ENCODE measurements at regions not wholly inside any gene's neighbourhood (a gene's known extent, or its start where the extent isn't known, plus 50 kb on each side); places are given as distances from the start of the nearest gene placed in this dataset.

DNA sequence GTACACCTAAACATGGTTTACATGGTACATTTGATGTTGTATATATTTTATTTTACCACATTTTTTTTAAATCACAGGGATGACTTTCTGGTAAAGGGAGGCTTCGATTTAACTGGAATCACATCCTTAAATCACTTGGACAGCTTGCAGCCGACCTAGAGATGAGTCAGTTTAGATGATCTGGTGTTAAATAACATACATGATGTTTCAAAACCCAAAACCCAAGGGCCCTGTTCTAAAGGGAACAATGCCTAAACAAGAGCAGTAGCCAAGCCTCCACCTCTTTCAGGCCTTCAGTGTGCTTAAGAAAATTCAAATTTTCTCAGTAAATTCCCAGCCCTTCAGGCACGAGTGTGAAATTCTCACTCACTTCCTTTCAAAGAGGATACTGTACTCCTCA, 108.8 kb downstream of the WT1 start:
- TF ChIP-seq, protein P1, sequence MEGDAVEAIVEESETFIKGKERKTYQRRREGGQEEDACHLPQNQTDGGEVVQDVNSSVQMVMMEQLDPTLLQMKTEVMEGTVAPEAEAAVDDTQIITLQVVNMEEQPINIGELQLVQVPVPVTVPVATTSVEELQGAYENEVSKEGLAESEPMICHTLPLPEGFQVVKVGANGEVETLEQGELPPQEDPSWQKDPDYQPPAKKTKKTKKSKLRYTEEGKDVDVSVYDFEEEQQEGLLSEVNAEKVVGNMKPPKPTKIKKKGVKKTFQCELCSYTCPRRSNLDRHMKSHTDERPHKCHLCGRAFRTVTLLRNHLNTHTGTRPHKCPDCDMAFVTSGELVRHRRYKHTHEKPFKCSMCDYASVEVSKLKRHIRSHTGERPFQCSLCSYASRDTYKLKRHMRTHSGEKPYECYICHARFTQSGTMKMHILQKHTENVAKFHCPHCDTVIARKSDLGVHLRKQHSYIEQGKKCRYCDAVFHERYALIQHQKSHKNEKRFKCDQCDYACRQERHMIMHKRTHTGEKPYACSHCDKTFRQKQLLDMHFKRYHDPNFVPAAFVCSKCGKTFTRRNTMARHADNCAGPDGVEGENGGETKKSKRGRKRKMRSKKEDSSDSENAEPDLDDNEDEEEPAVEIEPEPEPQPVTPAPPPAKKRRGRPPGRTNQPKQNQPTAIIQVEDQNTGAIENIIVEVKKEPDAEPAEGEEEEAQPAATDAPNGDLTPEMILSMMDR (IDR thresholded peaks at IDR 0.05; ENCODE audit: low read depth, low read length), result no peak

DNA sequence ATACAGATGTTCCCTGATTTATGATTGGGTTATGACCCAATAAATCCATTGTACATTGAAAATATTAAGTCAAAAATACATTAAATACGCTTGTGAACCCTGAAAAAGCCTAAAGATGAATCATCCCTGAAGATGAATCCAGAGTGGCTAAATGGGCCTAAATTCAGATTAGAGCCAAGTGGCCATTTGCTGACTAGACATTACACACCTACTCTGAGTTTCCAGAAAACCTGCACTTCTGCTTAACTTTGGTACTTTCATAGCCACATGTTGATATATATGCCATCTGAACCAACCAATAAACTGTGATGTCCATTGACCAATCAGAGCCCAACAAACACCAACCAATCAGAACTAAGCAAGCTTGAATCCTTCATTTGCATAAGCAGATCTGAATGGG, 106.9 kb downstream of the WT1 start:
- Histone ChIP-seq H3K36me3 (no peaks in the 10 kb centered on the region), H3K4me1 (no peaks in the 10 kb centered on the region), H3K4me3 (ENCODE audit: low read depth, low read length) (no peak overlapping the region), H3K9me3 (no peaks in the 10 kb centered on the region), H3K27me3 (no peaks in the 10 kb centered on the region)
- TF ChIP-seq, protein P1 (IDR thresholded peaks at IDR 0.05; ENCODE audit: low read depth, low read length), result no peak
- DNase-seq, result no peak

More for the DNA sequence above, 108.8 kb downstream of the WT1 start:
- DNase-seq, result no peak
- H3K27me3 ChIP-seq, result no peaks in the 10 kb centered on the region
- H3K4me3 ChIP-seq (ENCODE audit: low read depth, low read length), result no peak overlapping the region
- no peaks in the 10 kb centered on the region for H3K36me3 ChIP-seq
- H3K4me1 ChIP-seq, result no peaks in the 10 kb centered on the region
- no peaks in the 10 kb centered on the region for H3K9me3 ChIP-seq

DNA sequence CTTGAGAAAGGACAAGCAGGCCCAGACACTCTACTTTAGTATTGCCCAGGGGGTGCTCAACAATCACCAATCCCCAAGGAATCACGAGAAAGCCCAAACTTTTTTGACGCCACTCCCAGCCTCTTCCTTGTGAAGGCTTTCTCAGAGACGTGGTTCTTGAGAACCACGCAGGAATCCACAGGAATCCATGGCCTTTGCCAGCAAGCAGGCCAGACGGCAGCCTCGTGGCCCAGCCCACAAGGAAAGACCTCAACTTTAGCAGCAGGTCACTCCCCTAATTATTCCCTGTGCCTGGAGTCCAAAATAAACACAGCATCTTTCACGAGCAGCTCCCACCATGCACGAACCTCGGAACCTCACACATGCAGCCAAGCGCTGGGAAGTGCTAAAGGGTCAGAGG, 104.2 kb downstream of the WT1 start:
- TF ChIP-seq, protein P1 (IDR thresholded peaks at IDR 0.05; ENCODE audit: low read depth, low read length), result no peak
- Histone ChIP-seq H3K4me3 (ENCODE audit: low read depth, low read length) (no peak overlapping the region), H3K9me3 (no peaks in the 10 kb centered on the region), H3K4me1 (no peaks in the 10 kb centered on the region), H3K36me3 (no peaks in the 10 kb centered on the region), H3K27me3 (no peaks in the 10 kb centered on the region)
- no peak for DNase-seq

DNA sequence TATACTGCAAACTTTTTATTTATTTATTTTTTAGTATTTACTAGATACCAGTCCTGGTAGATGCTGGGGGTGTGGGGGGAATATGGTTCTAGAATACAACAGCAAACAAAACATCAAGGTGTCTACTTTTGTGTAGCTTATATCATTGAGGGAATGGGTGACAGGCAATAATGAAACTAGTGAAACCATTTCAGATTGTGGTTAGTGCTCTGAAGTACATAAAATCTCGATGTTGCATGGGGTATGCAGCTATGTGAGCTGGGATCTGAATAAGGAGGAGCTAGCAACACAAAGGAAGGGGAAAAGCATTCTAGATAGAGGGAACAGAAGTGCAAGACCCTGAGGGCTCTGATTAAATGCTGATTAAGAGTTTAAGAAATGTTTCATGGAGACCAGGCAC, 103.5 kb downstream of the WT1 start:
- H3K36me3 ChIP-seq, result no peaks in the 10 kb centered on the region
- no peaks in the 10 kb centered on the region for H3K4me1 ChIP-seq
- no peaks in the 10 kb centered on the region for H3K9me3 ChIP-seq
- no peak for DNase-seq
- H3K4me3 ChIP-seq (ENCODE audit: low read depth, low read length), result no peak overlapping the region
- no peaks in the 10 kb centered on the region for H3K27me3 ChIP-seq
- TF ChIP-seq, protein P1 (IDR thresholded peaks at IDR 0.05; ENCODE audit: low read depth, low read length), result no peak

DNA sequence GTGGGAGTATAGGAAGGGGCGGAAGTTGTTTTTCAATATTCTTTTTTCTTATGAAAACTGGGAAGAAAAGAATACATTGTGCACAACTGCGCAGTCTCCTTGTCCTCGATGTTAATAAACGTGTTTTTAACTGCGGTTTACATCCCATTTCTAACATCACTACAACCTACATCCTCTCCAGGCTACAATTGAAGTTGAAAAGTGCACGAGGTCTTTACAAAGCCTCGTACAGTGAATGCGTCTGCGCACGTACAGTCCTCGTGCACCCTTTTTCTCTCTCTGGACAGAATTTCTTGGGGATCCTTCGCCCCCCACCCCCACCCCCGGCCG, 102.4 kb downstream of the WT1 start:
- no peak overlapping the region for H3K4me3 ChIP-seq (ENCODE audit: low read depth, low read length)

DNA sequence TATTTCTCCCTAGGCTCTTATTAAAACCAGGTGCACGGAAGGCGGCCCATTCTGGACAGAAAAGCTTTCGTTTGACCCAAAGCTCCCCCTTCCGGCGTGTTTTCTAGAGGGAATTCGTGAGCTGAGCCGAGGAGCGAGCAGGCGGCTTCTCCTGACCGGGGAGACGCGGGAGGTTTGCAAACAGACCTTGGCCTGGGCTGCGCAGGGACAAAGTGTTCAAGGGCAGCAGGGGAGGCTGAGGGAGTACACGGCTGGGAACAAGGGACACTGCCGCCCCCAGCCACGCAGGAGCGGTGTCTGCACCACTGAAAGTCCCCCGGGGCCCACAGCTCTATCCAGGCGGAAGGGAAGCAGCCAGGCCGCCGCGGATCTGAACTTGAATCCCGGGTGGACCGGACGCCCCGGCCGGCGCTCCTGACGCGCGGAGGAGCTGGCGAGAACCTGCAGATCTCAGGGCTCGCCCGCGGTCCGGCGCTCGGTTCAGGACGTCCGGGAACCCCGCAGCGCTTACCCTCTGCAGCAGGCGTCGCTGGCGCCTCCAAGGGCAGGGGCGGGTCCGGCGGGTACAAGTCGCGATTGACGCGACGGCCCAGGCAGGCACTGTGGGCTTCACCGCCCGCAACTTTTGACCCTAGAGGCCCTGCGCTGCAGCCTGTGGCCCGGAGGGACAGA, 101.9 kb downstream of the WT1 start:
- no peak overlapping the region for H3K4me3 ChIP-seq (ENCODE audit: low read depth, low read length)
- H3K27me3 ChIP-seq, result no peaks in the 10 kb centered on the region
- no peaks in the 10 kb centered on the region for H3K36me3 ChIP-seq
- TF ChIP-seq, protein P1 (IDR thresholded peaks at IDR 0.05; ENCODE audit: low read depth, low read length), result no peak
- no peaks in the 10 kb centered on the region for H3K4me1 ChIP-seq
- no peak for DNase-seq
- no peaks in the 10 kb centered on the region for H3K9me3 ChIP-seq

More for the DNA sequence above, 102.4 kb downstream of the WT1 start:
- Histone ChIP-seq H3K27me3 (no peaks in the 10 kb centered on the region), H3K9me3 (no peaks in the 10 kb centered on the region), H3K36me3 (no peaks in the 10 kb centered on the region), H3K4me1 (no peaks in the 10 kb centered on the region)
- TF ChIP-seq, protein P1 (IDR thresholded peaks at IDR 0.05; ENCODE audit: low read depth, low read length), result no peak
- DNase-seq, result no peak

All from BE2C (cell line).